ENCODE measurements at regions not wholly inside any gene's neighbourhood (a gene's known extent, or its start where the extent isn't known, plus 50 kb on each side); places are given as distances from the start of the nearest gene placed in this dataset.

DNA sequence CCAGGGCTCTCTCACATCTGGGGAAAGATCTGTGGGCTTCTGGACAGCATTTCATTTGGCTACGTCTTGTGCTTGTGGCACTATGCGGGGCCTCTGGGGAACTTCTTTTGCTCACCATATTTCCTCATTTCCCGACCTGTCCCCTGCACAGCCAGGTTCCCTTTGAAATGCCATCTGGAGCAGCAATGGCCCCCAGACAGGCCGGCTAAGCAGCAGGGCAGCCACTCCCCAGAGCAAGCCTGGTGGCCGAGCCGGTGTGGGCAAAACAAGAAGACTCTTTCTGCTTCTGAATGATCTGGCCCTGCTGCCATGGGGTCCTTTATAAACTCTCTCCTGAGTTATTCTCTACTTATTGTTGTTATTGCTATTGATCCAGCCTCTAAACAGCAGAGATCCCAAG is 190.7 kb upstream of the NECTIN1 start:
- no peaks in the 10 kb centered on the region for H3K79me2 ChIP-seq (replicated peaks; ENCODE audit: insufficient read depth, low read length)
- H3K9me3 ChIP-seq (ENCODE audit: low read length): no peaks in the 10 kb centered on the region
- TF ChIP-seq POLR2AphosphoS5 (IDR thresholded peaks at IDR 0.05): no peak
- TF ChIP-seq, protein P1, sequence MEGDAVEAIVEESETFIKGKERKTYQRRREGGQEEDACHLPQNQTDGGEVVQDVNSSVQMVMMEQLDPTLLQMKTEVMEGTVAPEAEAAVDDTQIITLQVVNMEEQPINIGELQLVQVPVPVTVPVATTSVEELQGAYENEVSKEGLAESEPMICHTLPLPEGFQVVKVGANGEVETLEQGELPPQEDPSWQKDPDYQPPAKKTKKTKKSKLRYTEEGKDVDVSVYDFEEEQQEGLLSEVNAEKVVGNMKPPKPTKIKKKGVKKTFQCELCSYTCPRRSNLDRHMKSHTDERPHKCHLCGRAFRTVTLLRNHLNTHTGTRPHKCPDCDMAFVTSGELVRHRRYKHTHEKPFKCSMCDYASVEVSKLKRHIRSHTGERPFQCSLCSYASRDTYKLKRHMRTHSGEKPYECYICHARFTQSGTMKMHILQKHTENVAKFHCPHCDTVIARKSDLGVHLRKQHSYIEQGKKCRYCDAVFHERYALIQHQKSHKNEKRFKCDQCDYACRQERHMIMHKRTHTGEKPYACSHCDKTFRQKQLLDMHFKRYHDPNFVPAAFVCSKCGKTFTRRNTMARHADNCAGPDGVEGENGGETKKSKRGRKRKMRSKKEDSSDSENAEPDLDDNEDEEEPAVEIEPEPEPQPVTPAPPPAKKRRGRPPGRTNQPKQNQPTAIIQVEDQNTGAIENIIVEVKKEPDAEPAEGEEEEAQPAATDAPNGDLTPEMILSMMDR (IDR thresholded peaks at IDR 0.05; ENCODE audit: poor library complexity, severe bottlenecking): no peak
- no peak for TF ChIP-seq TAF1 (IDR thresholded peaks at IDR 0.05; ENCODE audit: low read depth)
- TF ChIP-seq EP300 (conservative IDR thresholded peaks at IDR 0.05; ENCODE audit: poor library complexity, severe bottlenecking): no peak
- TF ChIP-seq, protein P2, sequence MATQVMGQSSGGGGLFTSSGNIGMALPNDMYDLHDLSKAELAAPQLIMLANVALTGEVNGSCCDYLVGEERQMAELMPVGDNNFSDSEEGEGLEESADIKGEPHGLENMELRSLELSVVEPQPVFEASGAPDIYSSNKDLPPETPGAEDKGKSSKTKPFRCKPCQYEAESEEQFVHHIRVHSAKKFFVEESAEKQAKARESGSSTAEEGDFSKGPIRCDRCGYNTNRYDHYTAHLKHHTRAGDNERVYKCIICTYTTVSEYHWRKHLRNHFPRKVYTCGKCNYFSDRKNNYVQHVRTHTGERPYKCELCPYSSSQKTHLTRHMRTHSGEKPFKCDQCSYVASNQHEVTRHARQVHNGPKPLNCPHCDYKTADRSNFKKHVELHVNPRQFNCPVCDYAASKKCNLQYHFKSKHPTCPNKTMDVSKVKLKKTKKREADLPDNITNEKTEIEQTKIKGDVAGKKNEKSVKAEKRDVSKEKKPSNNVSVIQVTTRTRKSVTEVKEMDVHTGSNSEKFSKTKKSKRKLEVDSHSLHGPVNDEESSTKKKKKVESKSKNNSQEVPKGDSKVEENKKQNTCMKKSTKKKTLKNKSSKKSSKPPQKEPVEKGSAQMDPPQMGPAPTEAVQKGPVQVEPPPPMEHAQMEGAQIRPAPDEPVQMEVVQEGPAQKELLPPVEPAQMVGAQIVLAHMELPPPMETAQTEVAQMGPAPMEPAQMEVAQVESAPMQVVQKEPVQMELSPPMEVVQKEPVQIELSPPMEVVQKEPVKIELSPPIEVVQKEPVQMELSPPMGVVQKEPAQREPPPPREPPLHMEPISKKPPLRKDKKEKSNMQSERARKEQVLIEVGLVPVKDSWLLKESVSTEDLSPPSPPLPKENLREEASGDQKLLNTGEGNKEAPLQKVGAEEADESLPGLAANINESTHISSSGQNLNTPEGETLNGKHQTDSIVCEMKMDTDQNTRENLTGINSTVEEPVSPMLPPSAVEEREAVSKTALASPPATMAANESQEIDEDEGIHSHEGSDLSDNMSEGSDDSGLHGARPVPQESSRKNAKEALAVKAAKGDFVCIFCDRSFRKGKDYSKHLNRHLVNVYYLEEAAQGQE (IDR thresholded peaks at IDR 0.05; ENCODE audit: borderline replicate concordance): no peak
- no peak for TF ChIP-seq RAD21 (conservative IDR thresholded peaks at IDR 0.05)
- no peak for TF ChIP-seq EZH2 (IDR thresholded peaks at IDR 0.05; ENCODE audit: borderline replicate concordance, insufficient read depth, low read length, poor library complexity, severe bottlenecking)
- no peak for TF ChIP-seq MXI1 (conservative IDR thresholded peaks at IDR 0.05; ENCODE audit: poor library complexity, severe bottlenecking)
- H3K4me2 ChIP-seq (ENCODE audit: low read length): no peak overlapping the region
- no peaks in the 10 kb centered on the region for H3K27me3 ChIP-seq (ENCODE audit: insufficient read depth, low read depth, low read length)
- H4K20me1 ChIP-seq (ENCODE audit: insufficient read depth): no peaks in the 10 kb centered on the region
- no peak overlapping the region for H3K27ac ChIP-seq (ENCODE audit: low read length)
- no peaks in the 10 kb centered on the region for H3K9me2 ChIP-seq (ENCODE audit: insufficient read depth, low read length)
- H3K36me3 ChIP-seq (ENCODE audit: insufficient read depth, low read length): no peaks in the 10 kb centered on the region
- no peak overlapping the region for H2AFZ ChIP-seq (ENCODE audit: low read depth, low read length)
- no peak overlapping the region for H3K4me3 ChIP-seq (ENCODE audit: low read length)
- H3K9ac ChIP-seq (ENCODE audit: low read length): no peak overlapping the region
- H3F3A ChIP-seq (ENCODE audit: insufficient read depth, low read length, poor library complexity, severe bottlenecking): no peaks in the 10 kb centered on the region

DNA sequence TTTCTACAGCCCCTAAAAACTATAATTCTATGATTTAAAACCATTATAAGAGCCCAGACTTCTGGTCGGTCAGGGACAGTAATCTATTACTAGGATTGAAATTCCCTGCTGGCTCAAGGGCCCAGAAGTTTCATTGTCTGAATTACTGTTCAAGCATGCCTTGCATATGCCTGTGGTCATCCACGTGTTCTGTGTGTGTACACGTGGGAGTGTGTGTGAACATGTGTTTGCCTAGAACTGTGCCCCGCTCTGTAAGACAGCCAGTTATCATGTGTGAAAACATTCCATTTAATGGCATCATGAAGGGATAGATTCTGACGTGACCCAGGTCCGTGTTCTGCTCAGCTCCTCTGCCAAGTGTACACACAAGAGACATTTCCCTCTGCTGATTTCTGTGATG is 189.3 kb upstream of the NECTIN1 start:
- Histone ChIP-seq H2AFZ (ENCODE audit: low read depth, low read length) (no peak overlapping the region), H3K9ac (ENCODE audit: low read length) (no peak overlapping the region), H4K20me1 (ENCODE audit: insufficient read depth) (no peaks in the 10 kb centered on the region), H3K79me2 (replicated peaks; ENCODE audit: insufficient read depth, low read length) (no peaks in the 10 kb centered on the region), H3K9me2 (ENCODE audit: insufficient read depth, low read length) (no peaks in the 10 kb centered on the region), H3K4me3 (ENCODE audit: low read length) (no peak overlapping the region), H3K9me3 (ENCODE audit: low read length) (no peaks in the 10 kb centered on the region), H3K27ac (ENCODE audit: low read length) (no peak overlapping the region), H3K27me3 (ENCODE audit: insufficient read depth, low read depth, low read length) (no peaks in the 10 kb centered on the region), H3F3A (ENCODE audit: insufficient read depth, low read length, poor library complexity, severe bottlenecking) (no peaks in the 10 kb centered on the region), H3K4me2 (ENCODE audit: low read length) (no peak overlapping the region), H3K36me3 (ENCODE audit: insufficient read depth, low read length) (no peaks in the 10 kb centered on the region)
- TF ChIP-seq EP300 (conservative IDR thresholded peaks at IDR 0.05; ENCODE audit: poor library complexity, severe bottlenecking) (no peak), RAD21 (conservative IDR thresholded peaks at IDR 0.05) (no peak), EZH2 (IDR thresholded peaks at IDR 0.05; ENCODE audit: borderline replicate concordance, insufficient read depth, low read length, poor library complexity, severe bottlenecking) (no peak), TAF1 (IDR thresholded peaks at IDR 0.05; ENCODE audit: low read depth) (no peak), POLR2AphosphoS5 (IDR thresholded peaks at IDR 0.05) (no peak), MXI1 (conservative IDR thresholded peaks at IDR 0.05; ENCODE audit: poor library complexity, severe bottlenecking) (no peak), SMC3 (conservative IDR thresholded peaks at IDR 0.05; ENCODE audit: poor library complexity) (no peak)
- TF ChIP-seq, protein P1 (IDR thresholded peaks at IDR 0.05; ENCODE audit: poor library complexity, severe bottlenecking): no peak
- TF ChIP-seq, protein P2 (IDR thresholded peaks at IDR 0.05; ENCODE audit: borderline replicate concordance): no peak
